Stomach (tissue), 8 donors: ENCODE measurements at regions not wholly inside any gene's neighbourhood (a gene's known extent, or its start where the extent isn't known, plus 50 kb on each side); places are given as distances from the start of the nearest gene placed in this dataset.

Source experiments
- DNase-seq, 2 donors: peaks; one replicate each; pipeline versions ENCODE4 v3.0.0 to v3.0.0-alpha.2; 2013 to 2019
- H3K27ac ChIP-seq, 5 donors: fragments of 200-600 bp in 4 of 5; sonication (generic) in 4 of 5; one replicate each; pipeline ENCODE4 v1.5.1; 2013 to 2019; ENCODE audit warnings: mild to moderate bottlenecking in 1 of 5, moderate library complexity in 1 of 5
- H3K27me3 ChIP-seq, 3 donors: fragments of 200-600 bp; sonication (generic); one replicate each; pipeline ENCODE4 v1.5.1; 2017 to 2019; ENCODE audit warnings: mixed run types in 1 of 3
- H3K36me3 ChIP-seq, 4 donors: fragments of 200-600 bp; sonication (generic); 1 replicate in 3 of 4; 2 replicates in 1 of 4; pipeline ENCODE4 v1.5.1; 2016 to 2019
- H3K4me1 ChIP-seq, 4 donors: fragments of 200-600 bp; sonication (generic); one replicate each; pipeline ENCODE4 v1.5.1; 2016 to 2019
- H3K4me3 ChIP-seq, 4 donors: fragments of 200-600 bp; sonication (generic) in 3 of 4; one replicate each; pipeline ENCODE4 v1.5.1; 2016 to 2019; ENCODE audit warnings: mild to moderate bottlenecking in 1 of 4
- H3K9me3 ChIP-seq, 4 donors: fragments of 200-600 bp; sonication (generic); one replicate each; pipeline ENCODE4 v1.5.1; 2016 to 2019
- CTCF ChIP-seq, 7 experiments: fragments of 450-650 bp in 4 of 7; fragments of 200-600 bp in 3 of 7; sonication (generic) in 3 of 7; IDR thresholded peaks; one replicate each; pipeline ENCODE4 v1.5.1; 2016 to 2019; ENCODE audit warnings: antibody characterized with exemption in 7 of 7, control low read depth in 2 of 7, mild to moderate bottlenecking in 1 of 7
- EP300 ChIP-seq: sonication (generic); formaldehyde crosslinking; IDR thresholded peaks from one replicate; pipeline ENCODE4 v1.6.1; 2017; ENCODE audit warnings: antibody characterized with exemption
- POLR2A ChIP-seq, 4 donors: fragments of 450-650 bp; IDR thresholded peaks; one replicate each; pipeline ENCODE4 v1.6.1; 2016; ENCODE audit warnings: antibody characterized with exemption in 4 of 4, control low read depth in 2 of 4, mild to moderate bottlenecking in 1 of 4, moderate library complexity in 1 of 4
- POLR2AphosphoS5 ChIP-seq, 3 donors: sonication (generic); formaldehyde crosslinking; IDR thresholded peaks; one replicate each; pipeline ENCODE4 v1.6.1; 2016; ENCODE audit warnings: antibody characterized with exemption in 3 of 3
- WGBS, 5 donors: extraction: QIAGEN DNeasy Blood & Tissue Kit in 3 of 5; methylation state at CpG; one replicate each; pipeline versions ENCODE4 v1.1.5 to v1.1.7; 2013 to 2018; 5-methylcytosine and 5-hydroxymethylcytosine counted together
- intact Hi-C: fragments of 100-400 bp; cut with DNase I; formaldehyde crosslinking; loops from one replicate; pipeline ENCODE4 v1.15.1; 2023; ENCODE audit warnings: low total_unique reads
- donor health status: healthy with polysubstance abuse.
- donor health status: Bipolar disorder and iron deficiency.
- donor health status: healthy.

- no peak for TF ChIP-seq POLR2AphosphoS5 (IDR thresholded peaks at IDR 0.05)
- whole genome bisulfite sequencing, 5 donors: 14 to 31% (median 18%) methylated on average over 2 of the region's 2 CpGs
- H3K4me3 ChIP-seq: no peak overlapping the region
- H3K36me3 ChIP-seq: no peaks in the 10 kb centered on the region
- peaks cover 0 to 4% (median 1%) of the 10 kb centered on the region in 4 donors for H3K9me3 ChIP-seq
- H3K27me3 ChIP-seq: no peaks in the 10 kb centered on the region
- intact Hi-C loops: no loop called here
- DNase-seq: peak in 1 of 2 donors; percentile 57
- no peaks in the 10 kb centered on the region for H3K4me1 ChIP-seq
- H3K27ac ChIP-seq: no peak overlapping the region
Measured at GRCh38 chr4:84291969-84292368, 207.1 kb downstream of the NKX6-1 start.

GRCh38 chr4:84286048-84286447, 213.0 kb downstream of the NKX6-1 start:
- Histone ChIP-seq H3K4me1 (no peaks in the 10 kb centered on the region), H3K4me3 (no peak overlapping the region), H3K27me3 (no peaks in the 10 kb centered on the region), H3K9me3 (peaks cover 0 to 4% (median 1%) of the 10 kb centered on the region in 4 donors), H3K36me3 (no peaks in the 10 kb centered on the region), H3K27ac (no peak overlapping the region)
- 55 to 65% (median 64%) methylated on average over 4 to 5 of the region's 5 CpGs for WGBS, 5 donors
- no peak for DNase-seq
- no peak for TF ChIP-seq CTCF (IDR thresholded peaks at IDR 0.05)
- TF ChIP-seq POLR2A (IDR thresholded peaks at IDR 0.05): no peak
- intact Hi-C loops: no loop called here

- DNase-seq: no peak
- Histone ChIP-seq H3K27me3 (no peaks in the 10 kb centered on the region), H3K4me3 (no peak overlapping the region), H3K4me1 (no peaks in the 10 kb centered on the region), H3K27ac (no peak overlapping the region), H3K9me3 (no peaks in the 10 kb centered on the region), H3K36me3 (no peaks in the 10 kb centered on the region)
- WGBS, 5 donors: 45 to 58% (median 49%) methylated on average over 1 of the region's 1 CpG
- TF ChIP-seq POLR2AphosphoS5 (IDR thresholded peaks at IDR 0.05): no peak
- TF ChIP-seq EP300: no peak
- no peak for TF ChIP-seq CTCF (IDR thresholded peaks at IDR 0.05)
- no peak for TF ChIP-seq POLR2A (IDR thresholded peaks at IDR 0.05)
- intact Hi-C loops: no loop called here
Measured at GRCh38 chr4:84279678-84280077, 219.4 kb downstream of the NKX6-1 start.

- DNase-seq: no peak
- H3K27me3 ChIP-seq: no peaks in the 10 kb centered on the region
- 50 to 97% (median 93%) methylated on average over 2 of the region's 2 CpGs for WGBS, 5 donors
- intact Hi-C loops: no loop called here
- TF ChIP-seq POLR2AphosphoS5 (IDR thresholded peaks at IDR 0.05): no peak
- TF ChIP-seq CTCF (IDR thresholded peaks at IDR 0.05): no peak
- no peak for TF ChIP-seq EP300
- TF ChIP-seq POLR2A (IDR thresholded peaks at IDR 0.05): no peak
- H3K27ac ChIP-seq: no peak overlapping the region
- no peaks in the 10 kb centered on the region for H3K36me3 ChIP-seq
- no peak overlapping the region for H3K4me3 ChIP-seq
- no peaks in the 10 kb centered on the region for H3K4me1 ChIP-seq
- H3K9me3 ChIP-seq: no peaks in the 10 kb centered on the region
Measured at GRCh38 chr4:84277923-84278322, 221.2 kb downstream of the NKX6-1 start.

GRCh38 chr4:84276752-84277151, 222.3 kb downstream of the NKX6-1 start:
- H3K27ac ChIP-seq: no peak overlapping the region
- no peaks in the 10 kb centered on the region for H3K27me3 ChIP-seq
- H3K9me3 ChIP-seq: no peaks in the 10 kb centered on the region
- no peaks in the 10 kb centered on the region for H3K36me3 ChIP-seq
- no peaks in the 10 kb centered on the region for H3K4me1 ChIP-seq
- TF ChIP-seq POLR2AphosphoS5 (IDR thresholded peaks at IDR 0.05): no peak
- no peak for TF ChIP-seq EP300
- TF ChIP-seq CTCF (IDR thresholded peaks at IDR 0.05): no peak
- no peak for TF ChIP-seq POLR2A (IDR thresholded peaks at IDR 0.05)
- intact Hi-C loops: no loop called here
- 81 to 91% (median 87%) methylated on average over 1 of the region's 1 CpG for WGBS, 5 donors
- H3K4me3 ChIP-seq: no peak overlapping the region
- DNase-seq: no peak
